ENCODE measurements at regions not wholly inside any gene's neighbourhood (a gene's known extent, or its start where the extent isn't known, plus 50 kb on each side); places are given as distances from the start of the nearest gene placed in this dataset.

DNA sequence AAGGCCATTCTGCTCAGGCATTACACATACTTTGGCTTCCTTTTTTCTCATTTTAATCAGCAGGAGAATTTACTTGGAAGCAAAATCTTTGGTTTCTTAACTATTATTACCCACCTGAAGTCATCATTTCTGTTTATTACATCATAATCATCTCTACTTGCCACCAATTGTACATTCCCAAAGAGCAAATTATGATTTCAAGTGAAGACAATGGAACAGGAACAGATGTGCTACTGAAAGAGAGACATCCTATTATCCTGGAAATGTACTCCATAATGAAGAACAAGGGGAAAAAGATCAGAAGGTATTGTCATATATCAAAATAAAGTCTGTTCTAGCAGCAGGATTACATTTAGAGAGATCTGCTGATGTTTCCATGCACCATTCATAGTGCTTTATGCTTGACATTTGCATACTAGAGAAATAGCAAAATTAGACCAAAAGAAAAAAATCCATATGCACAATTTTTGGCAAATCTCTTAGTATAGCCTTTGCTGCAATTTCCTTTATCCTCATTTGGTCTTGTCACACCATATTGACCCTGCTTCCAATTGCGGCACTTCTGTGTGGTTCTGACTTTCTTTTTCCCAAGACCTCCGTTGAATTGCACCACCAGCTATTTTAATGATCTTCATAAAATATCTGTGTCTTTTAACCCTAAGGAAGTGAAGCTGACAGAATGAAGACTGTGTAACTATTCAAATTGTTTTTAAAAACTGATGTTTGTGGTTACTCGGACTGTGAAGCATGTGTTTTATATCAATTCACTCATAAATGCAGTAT lies 683.8 kb downstream of the ZNF385D start:
- TF ChIP-seq, protein P1, sequence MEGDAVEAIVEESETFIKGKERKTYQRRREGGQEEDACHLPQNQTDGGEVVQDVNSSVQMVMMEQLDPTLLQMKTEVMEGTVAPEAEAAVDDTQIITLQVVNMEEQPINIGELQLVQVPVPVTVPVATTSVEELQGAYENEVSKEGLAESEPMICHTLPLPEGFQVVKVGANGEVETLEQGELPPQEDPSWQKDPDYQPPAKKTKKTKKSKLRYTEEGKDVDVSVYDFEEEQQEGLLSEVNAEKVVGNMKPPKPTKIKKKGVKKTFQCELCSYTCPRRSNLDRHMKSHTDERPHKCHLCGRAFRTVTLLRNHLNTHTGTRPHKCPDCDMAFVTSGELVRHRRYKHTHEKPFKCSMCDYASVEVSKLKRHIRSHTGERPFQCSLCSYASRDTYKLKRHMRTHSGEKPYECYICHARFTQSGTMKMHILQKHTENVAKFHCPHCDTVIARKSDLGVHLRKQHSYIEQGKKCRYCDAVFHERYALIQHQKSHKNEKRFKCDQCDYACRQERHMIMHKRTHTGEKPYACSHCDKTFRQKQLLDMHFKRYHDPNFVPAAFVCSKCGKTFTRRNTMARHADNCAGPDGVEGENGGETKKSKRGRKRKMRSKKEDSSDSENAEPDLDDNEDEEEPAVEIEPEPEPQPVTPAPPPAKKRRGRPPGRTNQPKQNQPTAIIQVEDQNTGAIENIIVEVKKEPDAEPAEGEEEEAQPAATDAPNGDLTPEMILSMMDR (IDR thresholded peaks at IDR 0.05; ENCODE audit: poor library complexity, severe bottlenecking), result no peak
- TF ChIP-seq TAF1 (IDR thresholded peaks at IDR 0.05; ENCODE audit: low read depth), result no peak
- TF ChIP-seq EZH2 (IDR thresholded peaks at IDR 0.05; ENCODE audit: borderline replicate concordance, insufficient read depth, low read length, poor library complexity, severe bottlenecking), result no peak
- TF ChIP-seq, protein P2, sequence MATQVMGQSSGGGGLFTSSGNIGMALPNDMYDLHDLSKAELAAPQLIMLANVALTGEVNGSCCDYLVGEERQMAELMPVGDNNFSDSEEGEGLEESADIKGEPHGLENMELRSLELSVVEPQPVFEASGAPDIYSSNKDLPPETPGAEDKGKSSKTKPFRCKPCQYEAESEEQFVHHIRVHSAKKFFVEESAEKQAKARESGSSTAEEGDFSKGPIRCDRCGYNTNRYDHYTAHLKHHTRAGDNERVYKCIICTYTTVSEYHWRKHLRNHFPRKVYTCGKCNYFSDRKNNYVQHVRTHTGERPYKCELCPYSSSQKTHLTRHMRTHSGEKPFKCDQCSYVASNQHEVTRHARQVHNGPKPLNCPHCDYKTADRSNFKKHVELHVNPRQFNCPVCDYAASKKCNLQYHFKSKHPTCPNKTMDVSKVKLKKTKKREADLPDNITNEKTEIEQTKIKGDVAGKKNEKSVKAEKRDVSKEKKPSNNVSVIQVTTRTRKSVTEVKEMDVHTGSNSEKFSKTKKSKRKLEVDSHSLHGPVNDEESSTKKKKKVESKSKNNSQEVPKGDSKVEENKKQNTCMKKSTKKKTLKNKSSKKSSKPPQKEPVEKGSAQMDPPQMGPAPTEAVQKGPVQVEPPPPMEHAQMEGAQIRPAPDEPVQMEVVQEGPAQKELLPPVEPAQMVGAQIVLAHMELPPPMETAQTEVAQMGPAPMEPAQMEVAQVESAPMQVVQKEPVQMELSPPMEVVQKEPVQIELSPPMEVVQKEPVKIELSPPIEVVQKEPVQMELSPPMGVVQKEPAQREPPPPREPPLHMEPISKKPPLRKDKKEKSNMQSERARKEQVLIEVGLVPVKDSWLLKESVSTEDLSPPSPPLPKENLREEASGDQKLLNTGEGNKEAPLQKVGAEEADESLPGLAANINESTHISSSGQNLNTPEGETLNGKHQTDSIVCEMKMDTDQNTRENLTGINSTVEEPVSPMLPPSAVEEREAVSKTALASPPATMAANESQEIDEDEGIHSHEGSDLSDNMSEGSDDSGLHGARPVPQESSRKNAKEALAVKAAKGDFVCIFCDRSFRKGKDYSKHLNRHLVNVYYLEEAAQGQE (IDR thresholded peaks at IDR 0.05; ENCODE audit: borderline replicate concordance), result no peak
- no peak for TF ChIP-seq RAD21 (conservative IDR thresholded peaks at IDR 0.05)

All from neural cell (in vitro differentiated cells).